ENCODE measurements at regions not wholly inside any gene's neighbourhood (a gene's known extent, or its start where the extent isn't known, plus 50 kb on each side); places are given as distances from the start of the nearest gene placed in this dataset.
A peak's percentile ranks its signal among the peaks of the same experiment; 100 is the strongest.

- no peak for FAIRE-seq
- H4K20me1 ChIP-seq (ENCODE audit: control insufficient read depth, extremely low read depth, insufficient read depth, low read length): no peaks in the 10 kb centered on the region
- H3K4me1 ChIP-seq (ENCODE audit: control insufficient read depth, extremely low read depth, insufficient read depth, low read length): no peaks in the 10 kb centered on the region
- TF ChIP-seq CTCF (optimal IDR thresholded peaks at IDR 0.05 in 1 of 3, IDR thresholded peaks at IDR 0.05 in 1 of 3, conservative IDR thresholded peaks at IDR 0.05 in 1 of 3; ENCODE audit: extremely low read depth in 1 of 3, insufficient read depth in 2 of 3, low read length in 3 of 3) (no peak), EZH2 (IDR thresholded peaks at IDR 0.05; ENCODE audit: low read length) (no peak)
- no peaks in the 10 kb centered on the region for H3K9me1 ChIP-seq (ENCODE audit: control insufficient read depth, extremely low read depth, insufficient read depth, low read length)
- peaks cover 6% of the 10 kb centered on the region for H3K27me3 ChIP-seq (ENCODE audit: control insufficient read depth, extremely low read depth, insufficient read depth, low read length)
- dilution Hi-C loops (cut with MboI; ENCODE audit: extremely low pct_ligation_motif_present, low sequenced_read_pairs): no loop called here
- no peaks in the 10 kb centered on the region for H3K79me2 ChIP-seq (ENCODE audit: control insufficient read depth, insufficient read depth, low read length)
- DNase-seq (ENCODE audit: low read depth, low spot score): no peak
- H3K27ac ChIP-seq (ENCODE audit: control insufficient read depth, insufficient read depth, low read length): no peak overlapping the region
- no peak overlapping the region for H3K4me3 ChIP-seq (ENCODE audit: control insufficient read depth in 2 of 3, extremely low read depth in 1 of 3, insufficient read depth in 2 of 3, low read depth in 1 of 3, low read length in 3 of 3)
- no peak overlapping the region for H2AFZ ChIP-seq (ENCODE audit: control insufficient read depth, low read length)
- H3K9me3 ChIP-seq (ENCODE audit: control insufficient read depth, low read depth, low read length): peaks cover 2% of the 10 kb centered on the region
- H3K4me2 ChIP-seq (ENCODE audit: control insufficient read depth, extremely low read depth, insufficient read depth, low read depth, low read length): no peak overlapping the region
- no peak overlapping the region for H3K9ac ChIP-seq (ENCODE audit: control insufficient read depth, extremely low read depth, insufficient read depth, low read length)
- H3K36me3 ChIP-seq (ENCODE audit: control insufficient read depth in 2 of 2, extremely low read depth in 1 of 2, insufficient read depth in 2 of 2, low read length in 2 of 2): no peaks in the 10 kb centered on the region
These were observed 106.0 kb upstream of the ISX start for GRCh38 chr22:34960005-34960404.

GRCh38 chr22:34966980-34967565 lies 98.9 kb upstream of the ISX start:
- H3K36me3 ChIP-seq (ENCODE audit: control insufficient read depth in 2 of 2, extremely low read depth in 1 of 2, insufficient read depth in 2 of 2, low read length in 2 of 2): no peaks in the 10 kb centered on the region
- H3K9ac ChIP-seq (ENCODE audit: control insufficient read depth, extremely low read depth, insufficient read depth, low read length): no peak overlapping the region
- no peaks in the 10 kb centered on the region for H3K9me3 ChIP-seq (ENCODE audit: control insufficient read depth, low read depth, low read length)
- H3K27me3 ChIP-seq (ENCODE audit: control insufficient read depth, extremely low read depth, insufficient read depth, low read length): peaks cover under 1% of the 10 kb centered on the region
- H3K4me3 ChIP-seq (ENCODE audit: control insufficient read depth in 2 of 3, extremely low read depth in 1 of 3, insufficient read depth in 2 of 3, low read depth in 1 of 3, low read length in 3 of 3): no peak overlapping the region
- TF ChIP-seq EZH2 (IDR thresholded peaks at IDR 0.05; ENCODE audit: low read length) (no peak), CTCF (optimal IDR thresholded peaks at IDR 0.05 in 1 of 3, IDR thresholded peaks at IDR 0.05 in 1 of 3, conservative IDR thresholded peaks at IDR 0.05 in 1 of 3; ENCODE audit: extremely low read depth in 1 of 3, insufficient read depth in 2 of 3, low read length in 3 of 3) (peak in 1 of 3 experiments; percentile 58)
- no peaks in the 10 kb centered on the region for H3K79me2 ChIP-seq (ENCODE audit: control insufficient read depth, insufficient read depth, low read length)
- no peaks in the 10 kb centered on the region for H3K9me1 ChIP-seq (ENCODE audit: control insufficient read depth, extremely low read depth, insufficient read depth, low read length)
- no peaks in the 10 kb centered on the region for H4K20me1 ChIP-seq (ENCODE audit: control insufficient read depth, extremely low read depth, insufficient read depth, low read length)
- DNase-seq (ENCODE audit: low read depth, low spot score) (peak; percentile 9), FAIRE-seq (peak; percentile 49)
- H2AFZ ChIP-seq (ENCODE audit: control insufficient read depth, low read length): no peak overlapping the region
- no peak overlapping the region for H3K4me2 ChIP-seq (ENCODE audit: control insufficient read depth, extremely low read depth, insufficient read depth, low read depth, low read length)
- no peak overlapping the region for H3K27ac ChIP-seq (ENCODE audit: control insufficient read depth, insufficient read depth, low read length)
- H3K4me1 ChIP-seq (ENCODE audit: control insufficient read depth, extremely low read depth, insufficient read depth, low read length): no peaks in the 10 kb centered on the region
- dilution Hi-C loops (cut with MboI; ENCODE audit: extremely low pct_ligation_motif_present, low sequenced_read_pairs): no loop called here

All from keratinocyte (primary cell).